GM13977 (cell line): ENCODE measurements at regions not wholly inside any gene's neighbourhood (a gene's known extent, or its start where the extent isn't known, plus 50 kb on each side); places are given as distances from the start of the nearest gene placed in this dataset.

Source experiments
- DNase-seq: peaks from one replicate; pipeline ENCODE4 v3.0.0; 2012; ENCODE audit warnings: low spot score
- in situ Hi-C: fragments of 300-500 bp; cut with MboI; formaldehyde crosslinking; loops from one replicate; pipeline ENCODE4 v1.12.0; 2022; ENCODE audit warnings: low sequenced_read_pairs, low pct_unique_long_range_greater_than_20kb, mixed read lengths, inconsistent platforms; ENCODE audit not compliant: unreplicated experiment
- TF ChIP-seq, protein P1 (sequence below): IDR thresholded peaks from 2 replicates; pipeline ENCODE4 v1.5.1; 2012; ENCODE audit warnings: mild to moderate bottlenecking, control low read depth; ENCODE audit not compliant: insufficient read depth; ENCODE audit errors: extremely low read depth, missing control alignments

GRCh38 chr21:19392390-19392789, 988.8 kb upstream of the TMPRSS15 start:
- in situ Hi-C loops, result no loop called here
- DNase-seq, result no peak
- TF ChIP-seq, protein P1, sequence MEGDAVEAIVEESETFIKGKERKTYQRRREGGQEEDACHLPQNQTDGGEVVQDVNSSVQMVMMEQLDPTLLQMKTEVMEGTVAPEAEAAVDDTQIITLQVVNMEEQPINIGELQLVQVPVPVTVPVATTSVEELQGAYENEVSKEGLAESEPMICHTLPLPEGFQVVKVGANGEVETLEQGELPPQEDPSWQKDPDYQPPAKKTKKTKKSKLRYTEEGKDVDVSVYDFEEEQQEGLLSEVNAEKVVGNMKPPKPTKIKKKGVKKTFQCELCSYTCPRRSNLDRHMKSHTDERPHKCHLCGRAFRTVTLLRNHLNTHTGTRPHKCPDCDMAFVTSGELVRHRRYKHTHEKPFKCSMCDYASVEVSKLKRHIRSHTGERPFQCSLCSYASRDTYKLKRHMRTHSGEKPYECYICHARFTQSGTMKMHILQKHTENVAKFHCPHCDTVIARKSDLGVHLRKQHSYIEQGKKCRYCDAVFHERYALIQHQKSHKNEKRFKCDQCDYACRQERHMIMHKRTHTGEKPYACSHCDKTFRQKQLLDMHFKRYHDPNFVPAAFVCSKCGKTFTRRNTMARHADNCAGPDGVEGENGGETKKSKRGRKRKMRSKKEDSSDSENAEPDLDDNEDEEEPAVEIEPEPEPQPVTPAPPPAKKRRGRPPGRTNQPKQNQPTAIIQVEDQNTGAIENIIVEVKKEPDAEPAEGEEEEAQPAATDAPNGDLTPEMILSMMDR, result no peak

GRCh38 chr21:19400223-19400770, 996.7 kb upstream of the TMPRSS15 start:
- TF ChIP-seq, protein P1, result no peak
- in situ Hi-C loops, result no loop called here
- no peak for DNase-seq

DNA sequence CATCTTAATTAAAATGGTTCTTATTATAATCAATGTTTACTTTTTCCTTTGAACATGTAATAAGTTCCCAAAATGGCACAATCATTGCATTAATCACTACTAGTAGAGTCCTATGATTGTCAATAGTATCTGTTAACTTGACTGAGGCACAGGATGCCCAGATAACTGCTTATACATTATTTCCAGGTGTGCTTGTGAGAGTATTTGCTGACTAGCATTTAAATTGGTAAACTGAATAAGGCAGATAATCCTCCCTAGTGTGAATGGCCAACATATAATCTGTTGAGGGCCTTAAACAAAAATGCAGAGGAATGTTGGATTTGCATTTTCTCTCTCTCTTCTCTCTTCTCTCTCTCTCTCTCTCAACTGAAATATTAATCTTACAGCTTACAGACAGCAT, 999.3 kb upstream of the TMPRSS15 start:
- TF ChIP-seq, protein P1, result no peak
- in situ Hi-C loops, result no loop called here
- no peak for DNase-seq

DNA sequence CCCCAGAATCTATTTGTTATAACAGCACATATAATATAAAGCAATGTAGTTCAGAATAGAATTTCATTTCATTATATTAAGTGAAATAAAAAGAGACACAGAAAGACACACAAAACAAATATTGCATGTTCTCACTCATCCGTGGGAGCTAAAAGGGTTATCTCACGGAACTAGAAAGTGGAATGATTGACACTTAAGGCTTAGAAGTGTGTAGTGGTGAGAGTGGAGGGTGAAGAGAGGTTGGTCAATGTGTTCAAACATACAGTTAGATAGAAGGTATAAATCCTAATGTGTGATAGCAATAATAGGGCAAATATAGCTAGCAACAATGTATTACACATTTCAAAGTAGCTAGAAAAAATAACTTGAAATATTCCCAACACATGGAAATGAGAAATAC, 1001.7 kb upstream of the TMPRSS15 start:
- in situ Hi-C loops, result no loop called here
- DNase-seq, result no peak
- TF ChIP-seq, protein P1, result no peak

DNA sequence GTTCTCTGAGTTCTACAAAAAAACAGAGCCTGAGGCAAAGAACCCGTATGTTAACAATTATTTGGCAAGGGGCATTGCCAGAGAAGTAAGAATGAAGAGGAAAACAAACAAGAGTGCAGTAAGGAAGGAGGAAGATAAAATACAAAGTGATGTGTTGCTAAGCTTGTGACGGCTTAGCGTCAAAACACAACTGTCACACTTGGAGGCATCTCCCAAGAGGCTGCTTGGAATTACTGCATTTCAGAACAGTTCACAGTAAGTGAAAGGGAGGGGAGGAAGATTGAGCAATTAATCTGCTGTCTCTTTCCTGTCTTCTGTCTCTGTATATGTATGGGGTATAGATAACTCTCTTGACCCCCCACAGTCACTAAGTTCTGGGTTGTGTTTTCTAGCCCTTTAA, 1017.0 kb upstream of the TMPRSS15 start:
- TF ChIP-seq, protein P1, result no peak
- no peak for DNase-seq
- in situ Hi-C loops, result no loop called here

DNA sequence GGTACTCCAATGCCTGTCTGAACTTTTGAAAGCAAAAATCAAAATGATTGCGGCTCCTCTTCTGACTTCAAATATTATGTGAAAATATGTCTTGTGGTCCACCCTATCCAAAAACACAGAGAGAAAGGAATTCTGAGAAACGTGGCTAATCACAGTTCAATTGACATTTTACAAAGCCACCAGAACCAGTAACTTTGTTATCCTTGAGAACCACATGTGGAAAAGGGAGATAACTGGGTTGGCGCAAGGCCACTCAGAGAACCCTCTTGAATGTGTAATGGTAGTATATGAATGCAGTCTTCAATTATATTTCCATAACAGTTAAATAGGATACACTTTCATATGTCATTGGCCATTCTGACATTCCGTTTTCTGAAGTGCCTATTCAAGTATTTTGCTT, 1030.0 kb upstream of the TMPRSS15 start:
- in situ Hi-C loops, result no loop called here
- TF ChIP-seq, protein P1, result no peak
- no peak for DNase-seq
